HG03103 (cell line): ENCODE measurements at regions not wholly inside any gene's neighbourhood (a gene's known extent, or its start where the extent isn't known, plus 50 kb on each side); places are given as distances from the start of the nearest gene placed in this dataset.
"Not testable (repeated sequence)": the region's sequence is repeated elsewhere in the genome, so short reads cannot be mapped to it uniquely, and the experiment has no call there.

Experiments
- ATAC-seq: cut with Tn5 transposase; IDR thresholded peaks from one replicate; pipeline ENCODE4 v1.9.1; 2021; ENCODE audit warnings: low read depth; ENCODE audit not compliant: unreplicated experiment

- no peak for ATAC-seq
These were observed 215.5 kb upstream of the GALNT2 start for GRCh38 chr1:229851511-229851910.

GRCh38 chr1:229853751-229854150 is 213.3 kb upstream of the GALNT2 start:
- no peak for ATAC-seq

- no peak for ATAC-seq
These were observed 212.4 kb upstream of the GALNT2 start for GRCh38 chr1:229854620-229855019.

GRCh38 chr1:229856009-229856650 is 210.9 kb upstream of the GALNT2 start:
- peak; percentile 97 for ATAC-seq

GRCh38 chr1:229857585-229857984 is 209.5 kb upstream of the GALNT2 start:
- no peak for ATAC-seq

- no peak for ATAC-seq
These were observed 208.0 kb upstream of the GALNT2 start for GRCh38 chr1:229859026-229859425.

GRCh38 chr1:229860926-229861325 is 206.1 kb upstream of the GALNT2 start:
- no peak for ATAC-seq

- ATAC-seq: no peak
These were observed 204.8 kb upstream of the GALNT2 start for GRCh38 chr1:229862017-229862774.

GRCh38 chr1:229863651-229864545 is 203.1 kb upstream of the GALNT2 start:
- no peak for ATAC-seq

GRCh38 chr1:229864686-229865230 is 202.3 kb upstream of the GALNT2 start:
- ATAC-seq: no peak

- not testable (repeated sequence) for ATAC-seq
These were observed 201.7 kb upstream of the GALNT2 start for GRCh38 chr1:229865321-229865720.

- no peak for ATAC-seq
These were observed 199.3 kb upstream of the GALNT2 start for GRCh38 chr1:229867726-229868125.

- no peak for ATAC-seq
These were observed 197.8 kb upstream of the GALNT2 start for GRCh38 chr1:229869240-229869639.

GRCh38 chr1:229869687-229870086 is 197.4 kb upstream of the GALNT2 start:
- ATAC-seq: no peak

GRCh38 chr1:229870381-229870780 is 196.7 kb upstream of the GALNT2 start:
- ATAC-seq: no peak

- no peak for ATAC-seq
These were observed 195.9 kb upstream of the GALNT2 start for GRCh38 chr1:229871078-229871676.

GRCh38 chr1:229874136-229874535 is 192.9 kb upstream of the GALNT2 start:
- ATAC-seq: no peak

- no peak for ATAC-seq
These were observed 192.4 kb upstream of the GALNT2 start for GRCh38 chr1:229874609-229875008.

- no peak for ATAC-seq
These were observed 192.0 kb upstream of the GALNT2 start for GRCh38 chr1:229875086-229875485.

- ATAC-seq: no peak
These were observed 187.3 kb upstream of the GALNT2 start for GRCh38 chr1:229879746-229880145.
